Ovary (tissue), 7 donors: ENCODE measurements at regions not wholly inside any gene's neighbourhood (a gene's known extent, or its start where the extent isn't known, plus 50 kb on each side); places are given as distances from the start of the nearest gene placed in this dataset.

Source experiments
- DNase-seq, 5 donors: peaks; one replicate each; pipeline ENCODE4 v3.0.0-alpha.2; 2019 to 2020
- H3K27ac ChIP-seq, 2 donors: fragments of 200-600 bp; one replicate each; pipeline versions ENCODE4 v1.5.1 to v1.8.0; 2019 to 2022
- H3K27me3 ChIP-seq: fragments of 200-600 bp; one replicate; pipeline ENCODE4 v1.8.0; 2022
- H3K36me3 ChIP-seq: fragments of 200-600 bp; sonication (generic); one replicate; pipeline ENCODE4 v1.5.1; 2019
- H3K4me1 ChIP-seq: one replicate; pipeline ENCODE4 v1.8.1; 2013; ENCODE audit warnings: mild to moderate bottlenecking, moderate library complexity; ENCODE audit not compliant: insufficient read depth
- H3K4me3 ChIP-seq: fragments of 200-600 bp; sonication (generic); one replicate; pipeline ENCODE4 v1.5.1; 2017
- H3K9me3 ChIP-seq, 2 donors: fragments of 200-600 bp in 1 of 2; sonication (generic) in 1 of 2; one replicate each; pipeline versions ENCODE4 v1.5.1 to v1.8.1; 2013 to 2019; ENCODE audit warnings: mild to moderate bottlenecking in 1 of 2, moderate library complexity in 1 of 2
- CTCF ChIP-seq, 3 donors: fragments of 450-650 bp in 2 of 3; fragments of 200-600 bp in 1 of 3; IDR thresholded peaks; one replicate each; pipeline versions ENCODE4 v1.5.1 to v1.8.0; 2016 to 2022; ENCODE audit warnings: antibody characterized with exemption in 3 of 3, mild to moderate bottlenecking in 1 of 3
- EP300 ChIP-seq: sonication (generic); formaldehyde crosslinking; IDR thresholded peaks from one replicate; pipeline ENCODE4 v1.6.1; 2017; ENCODE audit warnings: antibody characterized with exemption
- POLR2A ChIP-seq: fragments of 450-650 bp; IDR thresholded peaks from one replicate; pipeline ENCODE4 v1.6.1; 2017; ENCODE audit warnings: antibody characterized with exemption, mild to moderate bottlenecking, moderate library complexity
- WGBS, 3 donors: extraction: QIAGEN DNeasy Blood & Tissue Kit in 1 of 3; methylation state at CpG; one replicate each; pipeline versions ENCODE4 v1.1.5 to v1.1.7; 2013 to 2017; 5-methylcytosine and 5-hydroxymethylcytosine counted together
- intact Hi-C, 4 donors: fragments of 100-400 bp; cut with DNase I; formaldehyde crosslinking; loops; one replicate each; pipeline versions ENCODE4 v1.11.0 to v1.15.1; 2022 to 2023
- donor health status: DM: no; HTN: no; CAD: no; lungs with moderate emphysema.
- donor health status: DM: no; HTN: no; CAD: no.
- donor health status: Bipolar disorder and iron deficiency.
- donor health status: DM: no; HTN: no; CAD: no.
- donor health status: DM: yes; HTN: yes; CAD: no.

DNA sequence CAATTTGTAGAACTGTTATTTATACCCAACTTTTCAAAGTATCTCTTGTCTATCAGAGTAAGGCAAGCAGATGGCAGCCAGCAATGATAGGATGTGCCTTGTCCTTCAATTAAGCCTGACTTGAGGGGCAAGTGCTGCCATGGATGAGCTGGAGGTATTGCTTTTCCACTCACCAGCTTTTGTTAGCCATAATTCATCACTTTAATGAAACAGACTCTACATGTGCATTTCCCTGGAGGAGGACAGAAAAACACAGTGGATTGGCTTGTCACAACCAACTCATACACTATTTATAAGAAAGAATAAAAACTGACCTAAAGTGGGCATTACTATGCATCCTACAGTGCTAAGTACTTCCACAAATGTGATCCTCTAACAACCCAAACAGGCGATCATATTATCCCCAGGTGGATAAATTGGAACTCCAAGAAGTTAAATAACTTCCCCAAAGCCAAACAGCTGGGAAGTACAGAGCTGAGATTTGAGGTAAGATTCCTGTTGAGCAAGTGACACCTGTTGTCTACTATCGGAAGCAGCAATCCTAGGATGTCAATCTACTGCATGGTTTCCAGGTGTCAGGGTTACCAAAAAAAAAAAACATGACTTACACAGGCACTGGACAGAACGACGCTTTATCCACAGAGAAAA, 73.9 kb upstream of the NRSN1 start:
- WGBS, 3 donors: 60 to 67% (median 63%) methylated on average over 4 of the region's 4 CpGs
- no peak overlapping the region for H3K4me3 ChIP-seq
- H3K9me3 ChIP-seq: no peaks in the 10 kb centered on the region
- TF ChIP-seq EP300: no peak
- no peak for TF ChIP-seq POLR2A
- no peak for TF ChIP-seq CTCF (IDR thresholded peaks at IDR 0.05)
- intact Hi-C loops: no loop called here
- H3K36me3 ChIP-seq: no peaks in the 10 kb centered on the region
- no peaks in the 10 kb centered on the region for H3K27me3 ChIP-seq
- no peaks in the 10 kb centered on the region for H3K4me1 ChIP-seq
- no peak for DNase-seq
- no peak overlapping the region for H3K27ac ChIP-seq

DNA sequence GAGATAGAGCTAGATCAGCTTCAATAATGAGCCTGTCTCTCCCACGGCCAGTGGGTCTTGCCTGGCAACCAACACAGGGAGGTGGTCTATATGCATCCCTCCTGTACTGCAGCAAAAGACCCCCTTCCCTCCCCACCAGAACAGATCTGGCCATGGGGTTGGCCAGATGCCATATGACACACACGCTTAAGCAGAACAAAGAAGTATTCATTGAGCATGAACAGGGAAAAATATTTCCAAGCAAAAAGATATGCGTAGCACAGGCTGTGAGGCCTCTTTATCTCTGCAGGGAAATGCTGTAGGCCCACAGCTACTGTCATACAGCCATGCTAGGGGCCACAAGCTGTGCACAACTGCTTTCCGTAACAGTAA, 73.4 kb upstream of the NRSN1 start:
- WGBS, 3 donors: 61 to 73% (median 69%) methylated on average over 4 of the region's 4 CpGs
- Histone ChIP-seq H3K4me1 (no peaks in the 10 kb centered on the region), H3K4me3 (no peak overlapping the region), H3K36me3 (no peaks in the 10 kb centered on the region), H3K27ac (no peak overlapping the region), H3K27me3 (no peaks in the 10 kb centered on the region), H3K9me3 (no peaks in the 10 kb centered on the region)
- no peak for TF ChIP-seq POLR2A
- no peak for TF ChIP-seq CTCF (IDR thresholded peaks at IDR 0.05)
- no peak for TF ChIP-seq EP300
- no peak for DNase-seq
- intact Hi-C loops: no loop called here

- intact Hi-C loops: no loop called here
- 15 to 25% (median 19%) methylated on average over 1 of the region's 1 CpG for WGBS, 3 donors
- no peak overlapping the region for H3K4me3 ChIP-seq
- no peak overlapping the region for H3K27ac ChIP-seq
- H3K27me3 ChIP-seq: no peaks in the 10 kb centered on the region
- no peak for TF ChIP-seq POLR2A
- no peak for TF ChIP-seq CTCF (IDR thresholded peaks at IDR 0.05)
- TF ChIP-seq EP300: no peak
- no peaks in the 10 kb centered on the region for H3K9me3 ChIP-seq
- H3K4me1 ChIP-seq: no peaks in the 10 kb centered on the region
- no peak for DNase-seq
- no peaks in the 10 kb centered on the region for H3K36me3 ChIP-seq
Measured at GRCh38 chr6:24053057-24053456, 73.0 kb upstream of the NRSN1 start.

DNA sequence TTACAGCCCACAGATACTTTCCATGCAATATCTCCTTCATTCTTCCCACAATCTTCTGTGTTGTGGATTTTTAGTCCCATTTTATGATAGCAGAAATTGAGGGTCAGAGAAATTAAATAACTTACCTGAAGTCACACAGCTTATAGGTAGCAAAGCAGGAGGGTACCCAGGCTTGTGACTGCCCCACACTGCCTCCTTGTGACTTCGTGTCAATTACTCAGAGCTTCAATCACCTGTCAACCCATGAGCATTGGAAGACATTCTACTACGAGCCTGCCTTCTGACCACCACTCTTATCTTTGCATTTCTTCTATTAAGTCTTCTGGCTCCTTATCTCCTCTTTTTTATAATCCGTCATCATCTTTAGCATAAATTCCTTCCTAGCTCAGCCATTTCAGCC, 71.6 kb upstream of the NRSN1 start:
- H3K27me3 ChIP-seq: no peaks in the 10 kb centered on the region
- H3K27ac ChIP-seq: no peak overlapping the region
- intact Hi-C loops: no loop called here
- 82 to 87% (median 83%) methylated on average over 3 of the region's 3 CpGs for WGBS, 3 donors
- DNase-seq: no peak
- no peaks in the 10 kb centered on the region for H3K4me1 ChIP-seq
- no peak overlapping the region for H3K4me3 ChIP-seq
- H3K9me3 ChIP-seq: no peaks in the 10 kb centered on the region
- H3K36me3 ChIP-seq: no peaks in the 10 kb centered on the region
- TF ChIP-seq EP300 (no peak), POLR2A (no peak), CTCF (IDR thresholded peaks at IDR 0.05) (no peak)
